WTC11 (cell line): ENCODE measurements at regions not wholly inside any gene's neighbourhood (a gene's known extent, or its start where the extent isn't known, plus 50 kb on each side); places are given as distances from the start of the nearest gene placed in this dataset.

Experiments used
- AFF4 ChIP-seq: sonication (generic); formaldehyde crosslinking; IDR thresholded peaks from 2 replicates; pipeline ENCODE4 v1.8.1; 2023; ENCODE audit warnings: mild to moderate bottlenecking, missing genetic modification reagents, borderline replicate concordance
- AR ChIP-seq: fragments of 250-450 bp; sonication (Bioruptor Pico); IDR thresholded peaks from 2 replicates; pipeline ENCODE4 v1.9.0; 2021; ENCODE audit warnings: mild to moderate bottlenecking
- ARID4B ChIP-seq: sonication (generic); formaldehyde crosslinking; IDR thresholded peaks from 2 replicates; pipeline ENCODE4 v1.8.0; 2023; ENCODE audit warnings: missing genetic modification reagents, mild to moderate bottlenecking, borderline replicate concordance
- CTCF ChIP-seq: fragments of 200-600 bp; IDR thresholded peaks from 2 replicates; pipeline ENCODE4 v1.8.0; 2022; ENCODE audit warnings: antibody characterized with exemption
- ETV6 ChIP-seq: sonication (generic); formaldehyde crosslinking; IDR thresholded peaks from 2 replicates; pipeline ENCODE4 v1.8.1; 2022; ENCODE audit warnings: mild to moderate bottlenecking, missing genetic modification reagents
- GTF2I ChIP-seq: fragments of 250-450 bp; sonication (Bioruptor Pico); conservative IDR thresholded peaks from 2 replicates; pipeline ENCODE4 v1.4.0; 2021; ENCODE audit warnings: mild to moderate bottlenecking
- JUN ChIP-seq: sonication (generic); formaldehyde crosslinking; IDR thresholded peaks from 2 replicates; pipeline ENCODE4 v1.8.0; 2023; ENCODE audit warnings: mild to moderate bottlenecking, missing genetic modification reagents
- KAT7 ChIP-seq: sonication (generic); formaldehyde crosslinking; IDR thresholded peaks from 2 replicates; pipeline ENCODE4 v1.8.1; 2023; ENCODE audit warnings: missing genetic modification reagents, mild to moderate bottlenecking, borderline replicate concordance
- MAX ChIP-seq: sonication (generic); formaldehyde crosslinking; IDR thresholded peaks from 2 replicates; pipeline ENCODE4 v1.8.0; 2022; ENCODE audit warnings: mild to moderate bottlenecking, missing genetic modification reagents
- SMAD4 ChIP-seq: sonication (generic); formaldehyde crosslinking; IDR thresholded peaks from 2 replicates; pipeline ENCODE4 v1.8.0; 2022; ENCODE audit warnings: mild to moderate bottlenecking, missing genetic modification reagents
- SP1 ChIP-seq: sonication (generic); formaldehyde crosslinking; conservative IDR thresholded peaks from 2 replicates; pipeline ENCODE4 v1.8.1; 2022; ENCODE audit warnings: missing genetic modification reagents
- USF2 ChIP-seq: sonication (generic); formaldehyde crosslinking; IDR thresholded peaks from 2 replicates; pipeline ENCODE4 v1.8.1; 2023; ENCODE audit warnings: mild to moderate bottlenecking, missing genetic modification reagents, moderate library complexity

GRCh38 chr10:42954766-42955492, 121.9 kb upstream of the RET start:
- no peak for TF ChIP-seq USF2 (CRISPR knock-in tag)
- TF ChIP-seq CTCF, result no peak
- no peak for TF ChIP-seq SMAD4
- TF ChIP-seq GTF2I, result no peak
- TF ChIP-seq AFF4, result no peak
- TF ChIP-seq ARID4B, result no peak
- no peak for TF ChIP-seq AR
- no peak for TF ChIP-seq SP1 (CRISPR knock-in tag)
- no peak for TF ChIP-seq MAX
- TF ChIP-seq ETV6 (CRISPR knock-in tag), result no peak
- no peak for TF ChIP-seq KAT7
- TF ChIP-seq JUN (CRISPR knock-in tag), result no peak
